Neural cell (in vitro differentiated cells): ENCODE measurements at regions not wholly inside any gene's neighbourhood (a gene's known extent, or its start where the extent isn't known, plus 50 kb on each side); places are given as distances from the start of the nearest gene placed in this dataset.

Experiments used
- H2AFZ ChIP-seq: fragments of 200-600, 300-800 bp; sonication (generic), shearing (Covaris generic); 2 replicates; pipeline ENCODE4 v1.6.0; 2014; ENCODE audit warnings: low read depth, mild to moderate bottlenecking, antibody characterized with exemption, low read length, moderate library complexity
- H3F3A ChIP-seq: fragments of 200-600 bp; shearing (Covaris generic); 2 replicates; pipeline ENCODE4 v1.6.1; 2016; ENCODE audit warnings: mild to moderate bottlenecking, moderate library complexity, mixed read lengths, antibody characterized with exemption, low read length; ENCODE audit not compliant: insufficient read depth, poor library complexity, severe bottlenecking
- H3K27ac ChIP-seq: fragments of 200-600, 300-800 bp; sonication (generic), shearing (Covaris generic); 2 replicates; pipeline ENCODE4 v1.5.1; 2014; ENCODE audit warnings: mild to moderate bottlenecking, low read length, moderate library complexity
- H3K27me3 ChIP-seq: fragments of 300-800, 200-600 bp; sonication (generic), shearing (Covaris generic); 2 replicates; pipeline ENCODE4 v1.6.0; 2014; ENCODE audit warnings: mild to moderate bottlenecking, low read depth, low read length, moderate library complexity; ENCODE audit not compliant: insufficient read depth
- H3K36me3 ChIP-seq: fragments of 300-800, 200-600 bp; sonication (generic), shearing (Covaris generic); 2 replicates; pipeline ENCODE4 v1.5.1; 2014; ENCODE audit warnings: mild to moderate bottlenecking, antibody characterized with exemption, low read length, moderate library complexity; ENCODE audit not compliant: insufficient read depth
- H3K4me2 ChIP-seq: fragments of 300-800, 200-600 bp; sonication (generic), shearing (Covaris generic); 2 replicates; pipeline ENCODE4 v1.6.0; 2014; ENCODE audit warnings: mild to moderate bottlenecking, low read length
- H3K4me3 ChIP-seq: fragments of 300-800, 200-600 bp; sonication (generic), shearing (Covaris generic); 2 replicates; pipeline ENCODE4 v1.5.1; 2014; ENCODE audit warnings: mild to moderate bottlenecking, low read length, moderate library complexity
- H3K79me2 ChIP-seq: fragments of 200-600 bp; shearing (Covaris generic); replicated peaks from 2 replicates; pipeline ENCODE4 v1.6.0; 2014; ENCODE audit warnings: mild to moderate bottlenecking, low read length, moderate library complexity; ENCODE audit not compliant: insufficient read depth
- H3K9ac ChIP-seq: fragments of 300-800, 200-600 bp; sonication (generic), shearing (Covaris generic); 2 replicates; pipeline ENCODE4 v1.6.1; 2016; ENCODE audit warnings: mild to moderate bottlenecking, low read length, mixed read lengths
- H3K9me2 ChIP-seq: fragments of 200-600 bp; shearing (Covaris generic); 2 replicates; pipeline ENCODE4 v1.6.1; 2016; ENCODE audit warnings: mild to moderate bottlenecking, low read length, mixed read lengths; ENCODE audit not compliant: insufficient read depth
- H3K9me3 ChIP-seq: fragments of 200-600, 300-800 bp; sonication (generic), shearing (Covaris generic); 2 replicates; pipeline ENCODE4 v1.6.1; 2016; ENCODE audit warnings: mild to moderate bottlenecking, mixed run types, low read length, moderate library complexity, mixed read lengths
- H4K20me1 ChIP-seq: fragments of 200-600 bp; shearing (Covaris generic); 2 replicates; pipeline ENCODE4 v1.6.1; 2016; ENCODE audit warnings: mild to moderate bottlenecking, mixed run types; ENCODE audit not compliant: insufficient read depth
- EP300 ChIP-seq: fragments of 450-650 bp; conservative IDR thresholded peaks from 2 replicates; pipeline ENCODE4 v1.6.1; 2014; ENCODE audit warnings: antibody characterized with exemption, mild to moderate bottlenecking, moderate library complexity; ENCODE audit not compliant: poor library complexity, severe bottlenecking
- EZH2 ChIP-seq: fragments of 200-600, 300-800 bp; shearing (Covaris generic), sonication (generic); IDR thresholded peaks from 2 replicates; pipeline ENCODE4 v1.6.1; 2014; ENCODE audit warnings: antibody characterized with exemption, low read length, borderline replicate concordance, mild to moderate bottlenecking; ENCODE audit not compliant: insufficient read depth, poor library complexity, severe bottlenecking
- MXI1 ChIP-seq: fragments of 450-650 bp; conservative IDR thresholded peaks from 2 replicates; pipeline ENCODE4 v1.6.1; 2014; ENCODE audit warnings: antibody characterized with exemption, mild to moderate bottlenecking; ENCODE audit not compliant: poor library complexity, severe bottlenecking
- POLR2AphosphoS5 ChIP-seq: IDR thresholded peaks from 2 replicates; pipeline ENCODE4 v1.6.1; 2012
- RAD21 ChIP-seq: fragments of 450-650 bp; conservative IDR thresholded peaks from 2 replicates; pipeline ENCODE4 v1.6.1; 2014; ENCODE audit warnings: antibody characterized with exemption, mild to moderate bottlenecking, moderate library complexity
- REST ChIP-seq: IDR thresholded peaks from 2 replicates; pipeline ENCODE4 v1.6.1; 2012; ENCODE audit warnings: borderline replicate concordance
- SMC3 ChIP-seq: fragments of 450-650 bp; conservative IDR thresholded peaks from 2 replicates; pipeline ENCODE4 v1.6.1; 2014; ENCODE audit warnings: antibody characterized with exemption, mild to moderate bottlenecking, moderate library complexity; ENCODE audit not compliant: poor library complexity
- TAF1 ChIP-seq: IDR thresholded peaks from 2 replicates; pipeline ENCODE4 v1.6.1; 2012; ENCODE audit warnings: low read depth
- TF ChIP-seq, protein P1 (sequence below): fragments of 450-650 bp; IDR thresholded peaks from 2 replicates; pipeline ENCODE4 v1.5.1; 2014; ENCODE audit warnings: antibody characterized with exemption, mild to moderate bottlenecking, moderate library complexity; ENCODE audit not compliant: poor library complexity, severe bottlenecking

DNA sequence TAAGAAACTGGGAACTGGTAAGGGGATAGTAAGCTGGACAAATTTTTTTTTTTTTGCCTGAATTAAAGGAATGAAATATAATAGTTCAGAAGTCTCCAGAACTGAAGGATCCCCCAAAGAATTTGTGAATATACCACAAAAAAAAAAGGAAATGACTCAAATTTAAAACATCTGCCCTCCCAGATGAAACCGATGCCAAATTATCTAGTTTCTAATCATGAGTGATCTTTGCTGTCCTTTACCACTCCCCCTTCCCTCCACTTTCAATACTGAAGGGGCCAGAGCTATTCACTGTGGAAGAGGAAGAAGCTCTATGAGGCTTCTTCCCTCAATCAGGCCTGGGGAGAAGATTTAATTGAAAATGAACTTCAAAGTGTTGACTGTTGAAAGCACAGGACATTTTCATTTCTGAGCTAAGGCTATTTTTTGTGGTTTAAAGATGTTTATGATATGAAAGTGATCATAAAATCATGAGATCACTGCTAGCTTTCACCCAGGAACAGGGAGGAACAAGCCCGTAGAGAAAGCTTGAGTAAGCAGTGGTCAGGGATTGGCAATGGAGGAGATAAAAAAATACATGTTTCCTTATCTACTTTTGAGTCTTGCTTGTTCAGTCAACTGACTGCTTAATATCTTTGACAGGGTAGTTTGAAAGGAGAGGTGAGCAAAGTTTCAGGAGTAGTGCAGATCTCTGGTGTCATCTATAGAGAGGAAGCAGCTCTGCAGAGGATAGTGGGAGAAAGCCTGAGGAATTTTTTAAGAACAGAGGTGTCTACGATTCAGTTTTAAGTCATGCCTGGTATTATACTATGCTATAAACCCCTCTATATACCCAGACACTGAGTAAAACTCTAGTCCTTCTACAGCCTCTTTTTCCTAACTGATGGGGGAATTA is 409.5 kb upstream of the FIGN start:
- no peaks in the 10 kb centered on the region for H3K9me2 ChIP-seq
- H3K27ac ChIP-seq: no peak overlapping the region
- H3K9me3 ChIP-seq: no peaks in the 10 kb centered on the region
- no peaks in the 10 kb centered on the region for H3F3A ChIP-seq
- H4K20me1 ChIP-seq: no peaks in the 10 kb centered on the region
- no peak overlapping the region for H2AFZ ChIP-seq
- no peaks in the 10 kb centered on the region for H3K27me3 ChIP-seq
- TF ChIP-seq EZH2 (no peak), TAF1 (no peak), RAD21 (no peak), REST (no peak), SMC3 (no peak), EP300 (no peak), MXI1 (no peak), POLR2AphosphoS5 (no peak)
- TF ChIP-seq, protein P1, sequence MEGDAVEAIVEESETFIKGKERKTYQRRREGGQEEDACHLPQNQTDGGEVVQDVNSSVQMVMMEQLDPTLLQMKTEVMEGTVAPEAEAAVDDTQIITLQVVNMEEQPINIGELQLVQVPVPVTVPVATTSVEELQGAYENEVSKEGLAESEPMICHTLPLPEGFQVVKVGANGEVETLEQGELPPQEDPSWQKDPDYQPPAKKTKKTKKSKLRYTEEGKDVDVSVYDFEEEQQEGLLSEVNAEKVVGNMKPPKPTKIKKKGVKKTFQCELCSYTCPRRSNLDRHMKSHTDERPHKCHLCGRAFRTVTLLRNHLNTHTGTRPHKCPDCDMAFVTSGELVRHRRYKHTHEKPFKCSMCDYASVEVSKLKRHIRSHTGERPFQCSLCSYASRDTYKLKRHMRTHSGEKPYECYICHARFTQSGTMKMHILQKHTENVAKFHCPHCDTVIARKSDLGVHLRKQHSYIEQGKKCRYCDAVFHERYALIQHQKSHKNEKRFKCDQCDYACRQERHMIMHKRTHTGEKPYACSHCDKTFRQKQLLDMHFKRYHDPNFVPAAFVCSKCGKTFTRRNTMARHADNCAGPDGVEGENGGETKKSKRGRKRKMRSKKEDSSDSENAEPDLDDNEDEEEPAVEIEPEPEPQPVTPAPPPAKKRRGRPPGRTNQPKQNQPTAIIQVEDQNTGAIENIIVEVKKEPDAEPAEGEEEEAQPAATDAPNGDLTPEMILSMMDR: no peak
- no peaks in the 10 kb centered on the region for H3K79me2 ChIP-seq
- H3K36me3 ChIP-seq: no peaks in the 10 kb centered on the region
- H3K4me3 ChIP-seq: no peak overlapping the region
- H3K4me2 ChIP-seq: no peak overlapping the region
- no peak overlapping the region for H3K9ac ChIP-seq

DNA sequence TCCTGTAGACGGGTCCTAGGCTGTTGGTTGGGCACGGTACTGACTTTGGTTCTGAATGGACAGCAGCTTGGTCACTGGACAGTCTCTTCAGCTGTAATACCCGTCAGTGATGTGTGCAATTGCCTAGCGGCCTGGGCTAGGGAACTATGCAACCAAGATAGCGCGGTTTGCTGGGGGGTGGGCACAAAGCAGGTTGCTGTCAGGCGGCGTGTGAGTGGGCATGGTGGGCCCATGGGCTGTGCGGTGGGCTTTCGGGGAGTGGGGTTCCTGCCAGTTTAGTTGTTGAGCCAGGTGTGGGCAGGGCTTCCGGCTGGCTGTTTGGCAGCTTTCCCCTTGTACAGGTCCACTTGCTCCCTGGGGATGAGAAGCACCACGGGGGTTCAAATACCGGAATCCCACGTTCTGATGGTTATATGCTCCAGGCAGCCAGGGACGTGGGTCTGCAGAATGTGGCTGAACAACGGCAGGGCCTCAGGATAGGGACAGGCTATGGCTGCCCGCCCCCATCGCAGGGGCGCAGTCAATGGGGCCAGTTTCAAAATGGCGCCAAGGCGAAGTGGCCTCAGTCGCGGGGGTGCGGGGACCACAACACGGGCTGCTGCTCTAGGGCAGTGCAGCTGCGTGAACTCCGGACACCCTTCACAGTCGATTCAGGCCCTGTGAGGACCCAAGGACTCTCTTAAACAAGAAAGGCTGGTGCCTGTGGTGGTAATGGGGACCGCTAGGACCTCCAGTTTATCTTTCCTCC is 407.5 kb upstream of the FIGN start:
- Histone ChIP-seq H2AFZ (no peak overlapping the region), H3K36me3 (no peaks in the 10 kb centered on the region)

More for the DNA sequence above, 407.5 kb upstream of the FIGN start:
- Histone ChIP-seq H3K9ac (no peak overlapping the region), H3K4me2 (no peak overlapping the region), H3K79me2 (no peaks in the 10 kb centered on the region), H3K9me2 (no peaks in the 10 kb centered on the region), H3K27me3 (no peaks in the 10 kb centered on the region), H4K20me1 (no peaks in the 10 kb centered on the region), H3K4me3 (no peak overlapping the region), H3F3A (no peaks in the 10 kb centered on the region), H3K9me3 (no peaks in the 10 kb centered on the region), H3K27ac (no peak overlapping the region)
- no peak for TF ChIP-seq EP300
- TF ChIP-seq SMC3: no peak
